ENCODE measurements at regions not wholly inside any gene's neighbourhood (a gene's known extent, or its start where the extent isn't known, plus 50 kb on each side); places are given as distances from the start of the nearest gene placed in this dataset.
"Not testable (repeated sequence)": the region's sequence is repeated elsewhere in the genome, so short reads cannot be mapped to it uniquely, and the experiment has no call there.

DNA sequence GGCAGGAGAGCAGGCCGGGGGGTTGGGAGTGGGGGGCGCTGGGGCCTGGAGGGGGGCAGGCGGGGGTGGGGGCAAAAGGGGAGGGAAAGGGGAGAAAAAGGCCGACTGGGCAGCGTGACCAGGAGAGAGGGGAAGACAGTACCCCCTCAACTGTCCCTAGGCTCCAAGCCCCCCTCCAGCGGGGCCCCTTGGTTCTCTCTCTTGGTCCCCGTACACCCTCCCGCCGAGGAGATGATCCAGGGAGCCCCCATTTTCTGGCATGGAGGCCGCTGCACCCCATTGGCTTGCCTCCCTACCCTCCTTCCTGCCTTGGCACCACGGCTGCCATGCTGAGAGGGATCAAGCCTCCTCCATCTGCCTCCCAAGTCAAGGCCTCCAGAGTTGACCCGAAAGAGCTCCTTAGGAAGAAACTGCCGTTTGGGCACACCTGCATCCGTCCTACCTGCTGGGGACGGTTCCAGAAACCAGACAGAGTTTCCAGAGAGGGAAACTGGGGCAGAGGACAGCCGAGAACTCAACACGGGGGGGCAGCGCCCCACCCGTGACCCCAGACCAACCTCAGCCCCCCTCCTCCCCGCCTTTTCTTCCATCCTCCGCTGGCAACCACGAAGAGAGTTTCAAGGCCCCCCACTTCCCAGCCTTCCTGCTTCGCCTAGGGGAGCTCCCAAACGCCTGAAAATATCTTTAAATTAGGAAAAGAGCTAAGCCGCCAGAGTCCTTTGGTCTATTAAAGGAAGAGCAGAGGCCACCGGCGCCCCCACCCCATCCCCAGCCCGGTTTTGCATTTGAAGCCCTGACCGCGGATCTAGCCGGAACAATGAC lies 155.9 kb downstream of the CRLF3 start:
- peak; percentile 36 for ATAC-seq (ENCODE audit: low read depth)
- not testable (repeated sequence) for H3K27ac Mint-ChIP-seq

DNA sequence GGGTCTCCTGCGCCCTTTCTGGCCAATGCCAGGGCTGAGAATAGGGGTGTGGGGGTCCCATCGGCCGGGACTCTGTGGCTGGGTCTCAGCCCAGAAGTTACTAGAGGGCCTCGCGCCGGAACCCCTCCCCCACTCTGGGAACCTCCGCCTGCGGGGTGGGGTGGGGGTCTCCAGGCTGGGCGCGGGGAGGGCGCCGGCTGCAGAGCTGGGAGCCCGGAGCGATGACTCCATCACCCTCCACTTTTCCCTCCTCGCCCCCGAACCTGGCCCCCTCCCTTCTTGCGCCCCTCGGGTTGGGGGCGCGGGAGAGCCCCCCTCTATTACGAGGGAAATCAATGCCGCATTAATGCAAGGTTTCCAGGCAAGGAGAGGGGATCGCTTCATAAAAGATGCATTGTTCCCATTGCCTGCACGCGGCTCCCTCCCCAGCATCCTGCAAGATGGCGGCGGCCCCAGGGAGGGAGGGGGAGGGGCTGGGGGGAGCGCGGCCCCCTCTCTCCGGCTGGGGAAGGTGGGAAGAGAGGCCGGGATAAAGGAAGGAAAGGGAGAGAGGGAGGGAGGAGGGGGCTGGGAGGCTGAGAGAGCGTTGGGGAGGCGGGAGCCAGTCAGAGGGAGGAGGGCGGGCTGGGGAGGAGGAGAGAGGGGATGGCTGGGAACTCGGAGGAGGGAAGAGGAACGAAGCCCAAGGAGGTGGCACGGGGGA lies 156.7 kb downstream of the CRLF3 start:
- Histone ChIP-seq H3K9ac (ENCODE audit: low read length) (peak overlapping the region; percentile 47), H3K4me2 (replicated peaks; ENCODE audit: low read depth, low read length, poor library complexity, severe bottlenecking) (peak overlapping the region; percentile 42), H3K4me3 (ENCODE audit: control extremely low read depth in 1 of 5, extremely low read depth in 1 of 5, insufficient read depth in 1 of 5, low read depth in 2 of 5, low read length in 4 of 5) (peak overlapping the region in 4 of 5 experiments; percentile 32 to 56 (median 52)), H2AFZ (ENCODE audit: insufficient read depth, low read depth, low read length, poor library complexity, severe bottlenecking) (peak overlapping the region; percentile 71)
- peak overlapping the region; percentile 47 for H3K4me3 Mint-ChIP-seq
- intact Hi-C loops (cut with micrococcal nuclease); H3K27ac Mint-ChIP-seq; H3K27me3 ChIP-seq (replicated peaks in 1 of 4; ENCODE audit: control extremely low read depth in 1 of 4, control insufficient read depth in 3 of 4, insufficient read depth in 4 of 4, low read length in 3 of 4); H3K36me3 ChIP-seq (replicated peaks in 1 of 2; ENCODE audit: control extremely low read depth in 1 of 2, control insufficient read depth in 1 of 2, extremely low read depth in 1 of 2, insufficient read depth in 2 of 2, low read length in 1 of 2); CTCF ChIA-PET; H4K20me1 ChIP-seq (ENCODE audit: control insufficient read depth, insufficient read depth, low read length, poor library complexity, severe bottlenecking); POLR2A ChIA-PET; H3K9me3 Mint-ChIP-seq (ENCODE audit: insufficient read depth); H3K27me3 Mint-ChIP-seq; H3K79me2 ChIP-seq (ENCODE audit: control insufficient read depth, insufficient read depth, low read length); H3K4me1 ChIP-seq (ENCODE audit: control insufficient read depth in 2 of 2, insufficient read depth in 2 of 2, low read length in 2 of 2); H3K9me3 ChIP-seq (ENCODE audit: control extremely low read depth in 1 of 3, control insufficient read depth in 2 of 3, insufficient read depth in 1 of 3, low read length in 2 of 3); H3K27ac ChIP-seq (ENCODE audit: low read length in 2 of 2); H3K4me1 Mint-ChIP-seq: not testable (repeated sequence)
- 0% methylated on average over 4 of the region's 37 CpGs for WGBS (ENCODE audit: insufficient coverage)
- DNase-seq (peak; percentile 17), ATAC-seq (ENCODE audit: low read depth) (peak; percentile 63)

More for the DNA sequence above, 155.9 kb downstream of the CRLF3 start:
- H3K9me3 Mint-ChIP-seq (ENCODE audit: insufficient read depth); H4K20me1 ChIP-seq (ENCODE audit: control insufficient read depth, insufficient read depth, low read length, poor library complexity, severe bottlenecking); H3K27me3 Mint-ChIP-seq; H3K4me1 Mint-ChIP-seq; H3K36me3 ChIP-seq (replicated peaks in 1 of 2; ENCODE audit: control extremely low read depth in 1 of 2, control insufficient read depth in 1 of 2, extremely low read depth in 1 of 2, insufficient read depth in 2 of 2, low read length in 1 of 2); intact Hi-C loops (cut with micrococcal nuclease); POLR2A ChIA-PET; H3K79me2 ChIP-seq (ENCODE audit: control insufficient read depth, insufficient read depth, low read length); H2AFZ ChIP-seq (ENCODE audit: insufficient read depth, low read depth, low read length, poor library complexity, severe bottlenecking); H3K27ac ChIP-seq (ENCODE audit: low read length in 2 of 2); H3K4me2 ChIP-seq (replicated peaks; ENCODE audit: low read depth, low read length, poor library complexity, severe bottlenecking); DNase-seq; H3K9me3 ChIP-seq (ENCODE audit: control extremely low read depth in 1 of 3, control insufficient read depth in 2 of 3, insufficient read depth in 1 of 3, low read length in 2 of 3); CTCF ChIA-PET; H3K4me1 ChIP-seq (ENCODE audit: control insufficient read depth in 2 of 2, insufficient read depth in 2 of 2, low read length in 2 of 2); H3K9ac ChIP-seq (ENCODE audit: low read length); H3K27me3 ChIP-seq (replicated peaks in 1 of 4; ENCODE audit: control extremely low read depth in 1 of 4, control insufficient read depth in 3 of 4, insufficient read depth in 4 of 4, low read length in 3 of 4): not testable (repeated sequence)
- H3K4me3 Mint-ChIP-seq: peak overlapping the region; percentile 54
- H3K4me3 ChIP-seq (ENCODE audit: control extremely low read depth in 1 of 5, extremely low read depth in 1 of 5, insufficient read depth in 1 of 5, low read depth in 2 of 5, low read length in 4 of 5): peak overlapping the region in 1 of 5 experiments; percentile 32
- WGBS (ENCODE audit: insufficient coverage): no CpG with 5 or more reads among the region's 31 CpGs

DNA sequence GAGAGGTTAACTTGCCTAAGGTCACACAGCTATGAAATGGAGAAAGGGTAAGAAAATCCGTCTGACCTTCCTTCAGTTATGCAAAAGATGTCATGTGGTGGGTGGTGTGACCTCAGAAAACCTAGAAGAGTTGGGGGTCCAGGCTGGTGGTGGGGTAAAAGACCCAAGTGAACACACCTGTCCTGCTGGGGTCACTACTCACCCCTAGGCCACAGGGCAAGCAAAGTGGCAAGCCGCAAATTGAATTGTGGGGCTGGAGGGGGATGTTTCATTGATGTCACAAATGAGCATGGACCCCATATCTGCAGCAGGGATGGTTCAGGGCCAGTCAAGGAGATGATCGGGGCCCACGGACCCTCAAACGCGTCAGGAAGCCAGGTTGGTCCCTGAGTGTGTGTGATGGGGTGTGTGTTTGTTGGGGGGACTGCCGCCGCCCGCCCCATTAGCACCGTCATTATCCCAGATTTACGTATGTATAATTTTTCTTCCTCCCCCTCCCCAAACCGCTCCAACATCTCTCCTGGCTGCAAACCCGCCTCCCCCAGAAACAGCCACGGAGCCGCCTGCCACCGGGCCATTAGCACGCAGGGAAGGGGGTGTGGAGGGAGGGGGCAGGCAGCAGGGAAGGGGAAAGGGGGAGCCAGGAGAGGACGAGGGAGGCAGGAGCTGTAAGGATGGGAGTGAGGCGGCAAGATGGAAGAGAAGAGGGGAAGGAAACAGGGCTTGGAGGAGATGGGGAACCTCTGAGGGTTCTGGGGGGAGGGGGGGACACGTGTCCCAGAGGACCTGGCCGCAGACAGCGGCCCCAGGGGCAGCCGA lies 157.4 kb downstream of the CRLF3 start:
- H3K9me3 Mint-ChIP-seq (ENCODE audit: insufficient read depth); H3K36me3 ChIP-seq (replicated peaks in 1 of 2; ENCODE audit: control extremely low read depth in 1 of 2, control insufficient read depth in 1 of 2, extremely low read depth in 1 of 2, insufficient read depth in 2 of 2, low read length in 1 of 2); H3K27me3 ChIP-seq (replicated peaks in 1 of 4; ENCODE audit: control extremely low read depth in 1 of 4, control insufficient read depth in 3 of 4, insufficient read depth in 4 of 4, low read length in 3 of 4); DNase-seq; H3K4me1 ChIP-seq (ENCODE audit: control insufficient read depth in 2 of 2, insufficient read depth in 2 of 2, low read length in 2 of 2); H4K20me1 ChIP-seq (ENCODE audit: control insufficient read depth, insufficient read depth, low read length, poor library complexity, severe bottlenecking); POLR2A ChIA-PET; H3K27ac Mint-ChIP-seq; H3K9me3 ChIP-seq (ENCODE audit: control extremely low read depth in 1 of 3, control insufficient read depth in 2 of 3, insufficient read depth in 1 of 3, low read length in 2 of 3); H3K4me1 Mint-ChIP-seq; intact Hi-C loops (cut with micrococcal nuclease); H3K27ac ChIP-seq (ENCODE audit: low read length in 2 of 2); ATAC-seq (ENCODE audit: low read depth); H3K27me3 Mint-ChIP-seq; H3K79me2 ChIP-seq (ENCODE audit: control insufficient read depth, insufficient read depth, low read length); CTCF ChIA-PET: not testable (repeated sequence)
- peak overlapping the region; percentile 71 for H2AFZ ChIP-seq (ENCODE audit: insufficient read depth, low read depth, low read length, poor library complexity, severe bottlenecking)
- peak overlapping the region; percentile 67 for H3K4me3 Mint-ChIP-seq
- H3K4me3 ChIP-seq (ENCODE audit: control extremely low read depth in 1 of 5, extremely low read depth in 1 of 5, insufficient read depth in 1 of 5, low read depth in 2 of 5, low read length in 4 of 5): peak overlapping the region in 4 of 5 experiments; percentile 32 to 56 (median 52)
- peak overlapping the region; percentile 47 for H3K9ac ChIP-seq (ENCODE audit: low read length)
- WGBS (ENCODE audit: insufficient coverage): 86% methylated on average over 1 of the region's 23 CpGs
- peak overlapping the region; percentile 42 for H3K4me2 ChIP-seq (replicated peaks; ENCODE audit: low read depth, low read length, poor library complexity, severe bottlenecking)
